Spleen (tissue), 11 donors: ENCODE measurements at regions not wholly inside any gene's neighbourhood (a gene's known extent, or its start where the extent isn't known, plus 50 kb on each side); places are given as distances from the start of the nearest gene placed in this dataset.

Experiments used
- DNase-seq: peaks from one replicate; pipeline ENCODE4 v3.0.0-alpha.2; 2020
- H3K27ac ChIP-seq, 8 donors: fragments of 200-600 bp; sonication (generic) in 7 of 8; 1 replicate in 4 of 8; 2 replicates in 4 of 8; pipeline versions ENCODE4 v1.5.0 to v1.8.0; 2016 to 2021; ENCODE audit warnings: inconsistent platforms in 4 of 8, mild to moderate bottlenecking in 4 of 8, moderate library complexity in 1 of 8
- H3K27me3 ChIP-seq, 7 donors: fragments of 200-600 bp; sonication (generic) in 6 of 7; replicated peaks in 1 of 7; 1 replicate in 4 of 7; 2 replicates in 3 of 7; pipeline versions ENCODE4 v1.5.0 to v1.8.0; 2016 to 2021; ENCODE audit warnings: inconsistent platforms in 3 of 7, mild to moderate bottlenecking in 1 of 7
- H3K36me3 ChIP-seq, 6 donors: fragments of 200-600 bp; sonication (generic) in 5 of 6; 1 replicate in 4 of 6; 2 replicates in 2 of 6; pipeline versions ENCODE4 v1.5.0 to v1.8.0; 2016 to 2021; ENCODE audit warnings: inconsistent platforms in 2 of 6
- H3K4me1 ChIP-seq, 6 donors: fragments of 200-600 bp; sonication (generic) in 5 of 6; 1 replicate in 3 of 6; 2 replicates in 3 of 6; pipeline versions ENCODE4 v1.5.0 to v1.8.0; 2016 to 2021; ENCODE audit warnings: inconsistent platforms in 3 of 6
- H3K4me3 ChIP-seq, 8 donors: fragments of 200-600 bp; sonication (generic) in 7 of 8; 1 replicate in 4 of 8; 2 replicates in 4 of 8; pipeline versions ENCODE4 v1.5.0 to v1.8.0; 2016 to 2021; ENCODE audit warnings: inconsistent platforms in 4 of 8, mild to moderate bottlenecking in 4 of 8, moderate library complexity in 2 of 8
- H3K9me3 ChIP-seq, 8 donors: fragments of 200-600 bp; sonication (generic) in 7 of 8; 1 replicate in 4 of 8; 2 replicates in 4 of 8; pipeline versions ENCODE4 v1.5.0 to v1.8.0; 2016 to 2021; ENCODE audit warnings: inconsistent platforms in 4 of 8
- CTCF ChIP-seq, 11 experiments: fragments of 200-600 bp in 7 of 11; fragments of 450-650 bp in 4 of 11; sonication (generic) in 4 of 11; IDR thresholded peaks in 8 of 11; conservative IDR thresholded peaks in 3 of 11; 1 replicate in 7 of 11; 2 replicates in 4 of 11; pipeline versions ENCODE4 v1.4.0 to v1.8.0; 2016 to 2021; ENCODE audit warnings: antibody characterized with exemption in 11 of 11, inconsistent platforms in 4 of 11, mild to moderate bottlenecking in 1 of 11
- POLR2A ChIP-seq, 3 donors: fragments of 450-650 bp; IDR thresholded peaks; one replicate each; pipeline ENCODE4 v1.5.1; 2017; ENCODE audit warnings: antibody characterized with exemption in 3 of 3, mild to moderate bottlenecking in 1 of 3
- POLR2AphosphoS5 ChIP-seq, 3 donors: sonication (generic); formaldehyde crosslinking; IDR thresholded peaks; one replicate each; pipeline ENCODE4 v1.5.1; 2017; ENCODE audit warnings: antibody characterized with exemption in 3 of 3
- WGBS, 5 donors: extraction: QIAGEN DNeasy Blood & Tissue Kit in 3 of 5; methylation state at CpG; one replicate each; pipeline versions ENCODE4 v1.1.5 to v1.1.7; 2013 to 2018; 5-methylcytosine and 5-hydroxymethylcytosine counted together
- intact Hi-C: fragments of 100-400 bp; cut with DNase I; formaldehyde crosslinking; loops from one replicate; pipeline ENCODE4 v1.15.0; 2023; ENCODE audit warnings: low total_unique reads
- donor health status: healthy with polysubstance abuse.
- donor health status: DM: no; HTN: no; CAD: no; lungs with moderate emphysema.
- donor health status: DM: no; HTN: no; CAD: no.
- donor health status: Bipolar disorder and iron deficiency.
- donor health status: healthy.
- donor health status: DM: no; HTN: no; CAD: no.
- donor health status: DM: yes; HTN: yes; CAD: no.

- no peak for DNase-seq
- no peak for TF ChIP-seq POLR2A (IDR thresholded peaks at IDR 0.05)
- no peak for TF ChIP-seq CTCF (IDR thresholded peaks at IDR 0.05 in 8 of 11, conservative IDR thresholded peaks at IDR 0.05 in 3 of 11)
- TF ChIP-seq POLR2AphosphoS5 (IDR thresholded peaks at IDR 0.05) = no peak
- Histone ChIP-seq H3K36me3 (no peaks in the 10 kb centered on the region), H3K9me3 (no peaks in the 10 kb centered on the region), H3K4me1 (no peaks in the 10 kb centered on the region), H3K4me3 (no peak overlapping the region), H3K27me3 (no peaks in the 10 kb centered on the region), H3K27ac (no peak overlapping the region)
- 47 to 80% (median 65%) methylated on average over 1 of the region's 1 CpG for WGBS, 5 donors
- intact Hi-C loops = no loop called here
These were observed 312.2 kb downstream of the ATXN7L3B start for GRCh38 chr12:74849801-74850200.

GRCh38 chr12:74871817-74872216 is 334.2 kb downstream of the ATXN7L3B start:
- H3K4me1 ChIP-seq = no peaks in the 10 kb centered on the region
- H3K36me3 ChIP-seq = no peaks in the 10 kb centered on the region
- peaks cover 0 to 7% (median 0%) of the 10 kb centered on the region in 8 donors for H3K9me3 ChIP-seq
- no peak for DNase-seq
- no peak overlapping the region for H3K27ac ChIP-seq
- TF ChIP-seq POLR2A (IDR thresholded peaks at IDR 0.05) (no peak), POLR2AphosphoS5 (IDR thresholded peaks at IDR 0.05) (no peak), CTCF (IDR thresholded peaks at IDR 0.05 in 8 of 11, conservative IDR thresholded peaks at IDR 0.05 in 3 of 11) (no peak)
- intact Hi-C loops = no loop called here
- no peak overlapping the region for H3K4me3 ChIP-seq
- no peaks in the 10 kb centered on the region for H3K27me3 ChIP-seq

- Histone ChIP-seq H3K27me3 (no peaks in the 10 kb centered on the region), H3K9me3 (peaks cover 0 to 17% (median 0%) of the 10 kb centered on the region in 8 donors), H3K36me3 (no peaks in the 10 kb centered on the region), H3K27ac (no peak overlapping the region), H3K4me1 (no peaks in the 10 kb centered on the region), H3K4me3 (no peak overlapping the region)
- no peak for DNase-seq
- intact Hi-C loops = no loop called here
- WGBS, 5 donors = 46 to 97% (median 94%) methylated on average over 2 of the region's 2 CpGs
- TF ChIP-seq CTCF (IDR thresholded peaks at IDR 0.05 in 8 of 11, conservative IDR thresholded peaks at IDR 0.05 in 3 of 11) (no peak), POLR2AphosphoS5 (IDR thresholded peaks at IDR 0.05) (no peak), POLR2A (IDR thresholded peaks at IDR 0.05) (no peak)
These were observed 323.9 kb downstream of the KCNC2 start for GRCh38 chr12:74885775-74886174.

GRCh38 chr12:74889073-74889472 is 320.6 kb downstream of the KCNC2 start:
- H3K27me3 ChIP-seq = no peaks in the 10 kb centered on the region
- WGBS, 5 donors = 62 to 77% (median 68%) methylated on average over 2 of the region's 2 CpGs
- H3K36me3 ChIP-seq = no peaks in the 10 kb centered on the region
- no peak overlapping the region for H3K27ac ChIP-seq
- intact Hi-C loops = no loop called here
- peaks cover 0 to 13% (median 0%) of the 10 kb centered on the region in 8 donors for H3K9me3 ChIP-seq
- TF ChIP-seq CTCF (IDR thresholded peaks at IDR 0.05 in 8 of 11, conservative IDR thresholded peaks at IDR 0.05 in 3 of 11) = no peak
- TF ChIP-seq POLR2AphosphoS5 (IDR thresholded peaks at IDR 0.05) = no peak
- TF ChIP-seq POLR2A (IDR thresholded peaks at IDR 0.05) = no peak
- no peak overlapping the region for H3K4me3 ChIP-seq
- DNase-seq = no peak
- H3K4me1 ChIP-seq = no peaks in the 10 kb centered on the region
